Gastroesophageal sphincter (tissue), 3 donors: ENCODE measurements at regions not wholly inside any gene's neighbourhood (a gene's known extent, or its start where the extent isn't known, plus 50 kb on each side); places are given as distances from the start of the nearest gene placed in this dataset.

Experiments
- CTCF ChIP-seq, 4 experiments: fragments of 200-600 bp in 2 of 4; fragments of 450-650 bp in 2 of 4; sonication (generic) in 1 of 4; IDR thresholded peaks; one replicate each; pipeline ENCODE4 v1.5.1; 2017 to 2019; ENCODE audit warnings: antibody characterized with exemption in 4 of 4, mild to moderate bottlenecking in 2 of 4, moderate library complexity in 2 of 4
- POLR2A ChIP-seq, 2 donors: fragments of 450-650 bp; IDR thresholded peaks; one replicate each; pipeline ENCODE4 v1.6.1; 2017; ENCODE audit warnings: antibody characterized with exemption in 2 of 2, mild to moderate bottlenecking in 2 of 2, moderate library complexity in 1 of 2
- POLR2AphosphoS5 ChIP-seq: sonication (generic); formaldehyde crosslinking; IDR thresholded peaks from one replicate; pipeline ENCODE4 v1.6.1; 2017; ENCODE audit warnings: antibody characterized with exemption

GRCh38 chr22:27024982-27025381, 367.6 kb downstream of the MIAT start:
- no peak for TF ChIP-seq CTCF (IDR thresholded peaks at IDR 0.05)
- no peak for TF ChIP-seq POLR2A (IDR thresholded peaks at IDR 0.05)
- no peak for TF ChIP-seq POLR2AphosphoS5
